HCT116 (cell line): ENCODE measurements at regions not wholly inside any gene's neighbourhood (a gene's known extent, or its start where the extent isn't known, plus 50 kb on each side); places are given as distances from the start of the nearest gene placed in this dataset.

ENCODE experiments used
- TCF7L2 ChIP-seq: IDR thresholded peaks from 2 replicates; pipeline ENCODE4 v1.7.0; 2011; ENCODE audit warnings: borderline replicate concordance, inconsistent platforms; ENCODE audit not compliant: insufficient read depth, insufficient read length; ENCODE audit errors: extremely low read depth
- TF ChIP-seq, protein P1 (sequence below), 3 experiments: fragments of 200-600 bp in 1 of 3; sonication (generic) in 1 of 3; IDR thresholded peaks in 2 of 3; conservative IDR thresholded peaks in 1 of 3; 2 replicates each; pipeline ENCODE4 v1.5.1; 2012 to 2017; ENCODE audit warnings: low read depth in 2 of 3, low read length in 2 of 3, antibody characterized with exemption in 1 of 3, borderline replicate concordance in 1 of 3, control low read depth in 1 of 3, mild to moderate bottlenecking in 1 of 3, mixed read lengths in 1 of 3, mixed run types in 1 of 3, moderate library complexity in 1 of 3; ENCODE audit not compliant: insufficient read depth in 1 of 3

DNA sequence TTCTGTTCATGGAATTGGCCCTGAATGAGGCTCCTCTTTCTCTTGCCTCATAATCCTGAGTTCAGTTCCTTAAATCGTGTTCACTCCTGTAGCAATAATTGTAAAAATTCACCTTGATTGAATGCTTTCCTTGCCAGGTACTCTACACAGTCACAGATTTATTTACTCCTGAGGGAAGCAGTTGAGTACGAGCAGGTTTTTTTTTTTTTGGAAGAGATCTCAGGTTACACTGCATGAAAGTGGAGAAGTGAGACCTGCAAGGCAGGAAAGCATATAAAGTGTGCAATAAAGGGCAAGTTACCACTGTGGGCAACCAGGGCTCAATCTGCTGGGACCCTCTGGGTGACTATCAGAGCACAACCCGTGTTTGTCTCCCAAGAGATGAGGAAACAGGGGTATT is 93.0 kb upstream of the DOK5 start:
- TF ChIP-seq, protein P1, sequence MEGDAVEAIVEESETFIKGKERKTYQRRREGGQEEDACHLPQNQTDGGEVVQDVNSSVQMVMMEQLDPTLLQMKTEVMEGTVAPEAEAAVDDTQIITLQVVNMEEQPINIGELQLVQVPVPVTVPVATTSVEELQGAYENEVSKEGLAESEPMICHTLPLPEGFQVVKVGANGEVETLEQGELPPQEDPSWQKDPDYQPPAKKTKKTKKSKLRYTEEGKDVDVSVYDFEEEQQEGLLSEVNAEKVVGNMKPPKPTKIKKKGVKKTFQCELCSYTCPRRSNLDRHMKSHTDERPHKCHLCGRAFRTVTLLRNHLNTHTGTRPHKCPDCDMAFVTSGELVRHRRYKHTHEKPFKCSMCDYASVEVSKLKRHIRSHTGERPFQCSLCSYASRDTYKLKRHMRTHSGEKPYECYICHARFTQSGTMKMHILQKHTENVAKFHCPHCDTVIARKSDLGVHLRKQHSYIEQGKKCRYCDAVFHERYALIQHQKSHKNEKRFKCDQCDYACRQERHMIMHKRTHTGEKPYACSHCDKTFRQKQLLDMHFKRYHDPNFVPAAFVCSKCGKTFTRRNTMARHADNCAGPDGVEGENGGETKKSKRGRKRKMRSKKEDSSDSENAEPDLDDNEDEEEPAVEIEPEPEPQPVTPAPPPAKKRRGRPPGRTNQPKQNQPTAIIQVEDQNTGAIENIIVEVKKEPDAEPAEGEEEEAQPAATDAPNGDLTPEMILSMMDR (IDR thresholded peaks at IDR 0.05 in 2 of 3, conservative IDR thresholded peaks at IDR 0.05 in 1 of 3; ENCODE audit: borderline replicate concordance in 1 of 3, insufficient read depth in 1 of 3, low read depth in 2 of 3, low read length in 2 of 3): no peak
- no peak for TF ChIP-seq TCF7L2
